ENCODE measurements at regions not wholly inside any gene's neighbourhood (a gene's known extent, or its start where the extent isn't known, plus 50 kb on each side); places are given as distances from the start of the nearest gene placed in this dataset.
"Not testable (repeated sequence)": the region's sequence is repeated elsewhere in the genome, so short reads cannot be mapped to it uniquely, and the experiment has no call there.

DNA sequence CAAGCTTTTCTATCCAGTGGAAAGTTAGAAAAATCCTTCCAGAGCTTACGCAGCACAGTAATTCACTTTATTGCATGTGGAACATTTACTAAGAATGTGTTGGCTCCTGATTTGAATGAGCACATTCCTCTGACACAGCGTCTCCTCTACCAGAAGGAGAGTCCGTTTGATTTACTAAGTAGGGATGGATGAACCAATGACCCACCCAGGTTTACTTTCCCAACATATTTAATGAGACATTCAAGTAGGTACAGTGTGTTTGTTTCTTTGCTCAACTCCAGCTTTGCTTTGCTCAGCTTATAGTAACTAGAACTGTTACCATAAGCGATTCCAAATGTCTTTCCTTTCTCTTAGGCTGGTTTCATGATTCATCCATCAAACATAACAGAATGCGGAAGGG lies 161.7 kb downstream of the SMARCA1 start:
- DNase-seq (ENCODE audit: low spot score): no peak

- DNase-seq (ENCODE audit: low spot score): peak; percentile 32
Observed at GRCh38 chrX:129360175-129360574, 163.1 kb downstream of the SMARCA1 start.

DNA sequence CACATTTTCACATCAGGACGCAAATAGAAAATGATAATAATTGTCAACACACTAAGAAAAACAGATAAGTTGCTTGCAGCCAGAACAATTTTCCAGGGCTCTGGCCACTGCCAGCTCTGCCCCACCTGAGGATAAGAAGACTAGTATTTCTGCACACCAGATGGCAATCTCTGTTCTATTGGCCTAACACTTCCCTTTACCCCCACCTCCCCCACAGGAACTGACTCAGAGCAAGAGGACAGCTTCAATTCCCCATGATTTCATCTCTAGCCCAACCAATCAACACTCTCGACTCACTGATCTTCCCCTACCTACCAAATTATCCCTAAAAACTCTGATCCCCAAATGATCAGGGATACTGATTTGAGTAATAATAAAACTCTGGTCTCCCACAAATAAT lies 164.0 kb downstream of the SMARCA1 start:
- no peak for DNase-seq (ENCODE audit: low spot score)

- DNase-seq (ENCODE audit: low spot score): not testable (repeated sequence)
Observed at GRCh38 chrX:129357428-129357827, 165.9 kb downstream of the SMARCA1 start.

DNA sequence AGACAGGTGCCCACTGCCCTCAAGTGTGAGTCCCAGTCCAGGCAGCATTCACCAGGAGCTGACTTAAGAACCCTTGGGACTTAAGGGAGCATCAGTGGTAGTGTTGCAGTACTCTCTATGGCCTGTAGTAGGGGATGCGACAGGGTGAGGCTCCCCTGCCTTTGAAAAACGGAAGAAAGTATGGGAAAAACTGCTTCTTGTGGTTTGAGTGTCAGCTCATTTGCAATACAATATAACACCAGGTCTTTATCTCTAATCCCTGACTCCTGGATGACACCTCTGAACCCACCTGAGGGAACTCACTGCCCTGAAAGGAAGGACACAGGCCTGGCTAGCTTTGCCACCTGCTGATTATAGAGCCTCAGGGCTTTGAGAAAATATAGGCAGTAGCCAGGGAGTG lies 176.0 kb downstream of the SMARCA1 start:
- DNase-seq (ENCODE audit: low spot score): no peak

GRCh38 chrX:129346574-129346973 lies 176.7 kb downstream of the SMARCA1 start:
- DNase-seq (ENCODE audit: low spot score): no peak

- DNase-seq (ENCODE audit: low spot score): peak; percentile 27
Observed at GRCh38 chrX:129337264-129337663, 186.0 kb downstream of the SMARCA1 start.

DNA sequence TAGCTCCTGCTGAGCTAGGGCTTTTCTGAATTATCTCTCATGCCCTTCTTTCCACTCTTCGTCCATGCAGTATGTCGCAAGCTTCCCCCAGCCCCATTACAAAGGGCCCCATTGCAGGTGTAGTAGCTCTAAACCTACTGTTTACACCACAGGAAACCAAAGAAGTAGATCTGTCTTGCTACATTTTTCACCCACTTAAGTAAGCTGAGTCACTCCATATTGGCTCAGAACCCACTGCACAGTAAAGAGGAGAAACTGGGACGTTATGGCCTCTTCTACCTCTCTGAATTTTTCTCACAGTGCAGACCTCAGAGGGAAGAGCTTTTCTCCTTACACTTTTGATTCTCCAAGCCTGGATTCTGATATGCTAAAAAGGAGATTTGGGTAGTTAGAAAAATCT lies 200.2 kb downstream of the SMARCA1 start:
- no peak for DNase-seq (ENCODE audit: low spot score)

DNA sequence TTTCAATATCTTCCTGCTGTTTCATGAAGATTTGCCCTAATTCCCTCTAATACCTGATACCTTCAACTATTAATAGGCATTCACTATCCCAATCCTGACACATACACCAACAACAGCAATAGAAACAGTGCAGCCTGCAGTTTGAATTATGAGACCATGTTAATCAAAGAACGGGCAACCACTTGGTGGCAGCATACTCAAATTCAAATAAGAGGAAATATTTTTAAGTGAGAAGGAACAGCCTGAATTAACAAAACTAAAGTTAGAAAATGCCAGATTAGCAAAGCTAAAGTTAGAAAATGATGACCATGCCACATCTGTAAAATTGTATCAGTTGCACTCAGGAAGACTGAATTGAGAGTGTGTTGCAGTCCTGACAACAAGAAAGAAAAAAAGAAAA lies 204.9 kb downstream of the SMARCA1 start:
- DNase-seq (ENCODE audit: low spot score): peak; percentile 12

- no peak for DNase-seq (ENCODE audit: low spot score)
Observed at GRCh38 chrX:129316461-129316860, 206.8 kb downstream of the SMARCA1 start.

DNA sequence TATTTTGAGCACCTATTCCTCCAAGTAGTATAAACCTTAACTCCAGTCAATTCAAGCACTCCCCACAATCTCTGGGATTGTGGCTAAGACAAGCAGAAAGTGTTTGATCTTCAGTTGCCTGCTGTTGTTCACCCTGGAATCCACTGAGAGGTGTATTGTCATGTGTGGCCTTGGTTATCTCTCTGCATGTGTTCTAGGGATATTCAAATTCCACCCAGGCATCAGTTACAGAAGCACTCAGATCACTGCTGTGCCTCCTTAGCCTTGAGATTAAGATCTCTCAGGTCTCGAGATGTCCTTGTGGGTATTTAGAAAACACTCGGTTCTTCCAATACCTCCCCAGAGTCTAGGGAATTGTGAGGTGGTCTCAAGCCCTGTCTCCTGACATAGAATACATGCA lies 213.3 kb downstream of the SMARCA1 start:
- DNase-seq (ENCODE audit: low spot score): no peak

- no peak for DNase-seq (ENCODE audit: low spot score)
Observed at GRCh38 chrX:129262912-129263311, 260.4 kb downstream of the SMARCA1 start.

DNA sequence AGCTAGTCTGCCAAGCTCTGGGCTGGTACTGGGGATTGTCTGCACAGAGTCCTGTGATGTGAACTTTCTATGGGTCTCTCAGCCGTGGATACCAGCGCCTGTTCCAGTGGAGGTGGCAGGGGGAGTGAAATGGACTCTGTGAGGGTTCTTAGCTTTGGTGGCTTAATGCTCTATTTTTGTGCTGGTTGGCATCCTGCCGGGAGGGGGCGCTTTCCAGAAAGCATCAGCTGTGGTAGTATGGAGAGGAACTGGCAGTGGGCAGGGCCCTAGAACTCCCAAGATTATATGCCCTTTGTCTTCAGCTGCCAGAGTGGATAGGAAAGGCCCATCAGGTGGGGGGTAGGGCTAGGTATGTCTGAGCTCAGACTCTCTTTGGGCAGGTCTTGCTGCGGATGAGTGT lies 267.8 kb downstream of the SMARCA1 start:
- not testable (repeated sequence) for DNase-seq (ENCODE audit: low spot score)

DNA sequence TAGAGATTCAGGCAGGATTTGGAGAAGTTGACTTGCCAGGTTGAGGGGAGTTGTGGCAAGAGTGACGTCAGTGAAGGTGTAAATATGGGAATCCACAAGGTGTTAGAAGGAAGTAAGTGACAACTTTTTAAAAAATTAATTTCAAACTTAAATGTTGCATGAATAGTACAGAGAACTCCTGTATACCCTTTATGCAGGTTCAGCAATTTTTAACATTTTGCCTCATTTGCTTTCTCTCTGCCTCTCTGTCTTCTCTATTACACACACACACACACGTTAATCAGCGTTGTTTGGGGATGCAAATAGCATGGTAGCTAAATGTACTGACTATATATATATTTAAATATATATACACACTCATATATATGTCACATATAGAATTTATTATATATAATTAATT lies 273.7 kb downstream of the SMARCA1 start:
- no peak for DNase-seq (ENCODE audit: low spot score)

GRCh38 chrX:129247642-129248041 lies 275.6 kb downstream of the SMARCA1 start:
- DNase-seq (ENCODE audit: low spot score): no peak

GRCh38 chrX:129239371-129239770 lies 283.9 kb downstream of the SMARCA1 start:
- DNase-seq (ENCODE audit: low spot score): no peak

DNA sequence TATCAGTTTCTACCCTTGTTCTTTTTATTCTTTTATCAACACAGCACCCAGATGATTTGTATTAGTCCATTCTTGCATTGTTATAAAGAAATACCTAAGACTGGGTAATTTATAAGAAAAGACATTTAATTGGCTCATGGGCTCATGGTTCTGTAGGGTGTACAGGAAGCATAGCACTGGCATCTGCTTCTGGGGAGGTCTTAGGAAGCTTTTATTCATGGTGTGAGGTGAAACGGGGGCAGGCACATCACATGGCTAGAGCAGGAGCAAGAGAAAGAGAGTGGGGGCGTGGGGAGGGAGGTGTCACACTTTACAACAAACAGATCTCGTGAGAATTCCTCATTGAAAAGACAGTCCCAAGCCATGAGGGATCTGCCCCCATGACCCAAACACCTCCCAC lies 285.3 kb downstream of the SMARCA1 start:
- no peak for DNase-seq (ENCODE audit: low spot score)

DNA sequence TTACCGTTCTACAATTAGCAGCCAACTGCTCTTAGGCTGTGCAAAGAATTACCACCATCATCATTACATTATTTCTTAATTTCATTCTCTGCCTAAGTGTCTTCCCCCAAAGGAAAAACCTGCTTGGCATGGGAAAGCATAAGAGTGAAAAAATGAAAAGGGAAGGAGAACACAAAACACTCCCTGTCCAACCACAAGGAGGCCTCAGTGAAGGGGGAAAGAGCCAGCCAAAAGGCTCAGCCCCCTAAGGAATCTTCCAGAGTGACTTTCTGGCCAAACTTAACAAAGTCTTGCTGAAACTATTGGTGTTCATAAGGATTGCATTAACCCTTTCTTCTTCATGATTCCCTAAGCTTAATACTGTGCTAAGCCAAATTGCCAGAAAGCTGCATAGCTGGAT lies 287.4 kb downstream of the SMARCA1 start:
- no peak for DNase-seq (ENCODE audit: low spot score)

DNA sequence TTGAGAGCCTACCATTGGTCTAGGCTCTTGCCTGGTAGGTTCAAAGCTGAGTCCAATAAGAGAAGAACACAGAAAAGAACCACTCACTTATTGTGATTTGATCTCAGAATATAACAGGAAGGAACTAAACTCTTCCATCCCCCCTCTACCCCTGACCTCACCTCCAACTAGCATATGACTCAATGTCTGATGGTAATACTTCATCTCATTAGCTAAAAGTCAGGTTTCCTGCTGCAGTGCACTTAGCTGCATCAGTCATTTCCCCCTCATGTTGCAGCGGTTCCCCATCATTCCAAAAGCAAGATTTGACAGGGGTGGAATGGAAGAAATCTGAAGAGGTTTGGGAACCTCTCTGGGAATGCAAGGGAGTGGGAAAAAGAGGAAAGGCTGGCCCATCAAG lies 289.5 kb downstream of the SMARCA1 start:
- no peak for DNase-seq (ENCODE audit: low spot score)

- DNase-seq (ENCODE audit: low spot score): no peak
Observed at GRCh38 chrX:129230850-129231512, 292.3 kb downstream of the SMARCA1 start.

DNA sequence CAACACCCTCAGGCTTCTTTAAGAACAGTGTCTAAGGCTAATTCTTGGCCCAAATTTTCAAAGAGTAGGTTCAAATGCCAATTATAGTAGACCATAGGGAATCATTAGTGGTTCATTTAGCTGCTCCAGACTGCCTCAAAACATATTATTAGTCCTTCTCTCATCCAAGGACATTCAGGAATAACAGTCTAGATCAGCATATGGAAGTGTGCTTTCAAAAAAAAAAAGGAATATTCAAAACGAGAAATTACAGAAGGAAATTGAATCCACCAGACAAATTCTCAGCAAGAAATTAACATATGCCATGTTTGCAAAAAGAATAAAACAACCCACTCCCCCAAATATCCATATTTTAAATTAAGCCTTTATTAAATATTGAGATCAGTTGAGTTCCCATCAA lies 293.1 kb downstream of the SMARCA1 start:
- DNase-seq (ENCODE audit: low spot score): no peak

DNA sequence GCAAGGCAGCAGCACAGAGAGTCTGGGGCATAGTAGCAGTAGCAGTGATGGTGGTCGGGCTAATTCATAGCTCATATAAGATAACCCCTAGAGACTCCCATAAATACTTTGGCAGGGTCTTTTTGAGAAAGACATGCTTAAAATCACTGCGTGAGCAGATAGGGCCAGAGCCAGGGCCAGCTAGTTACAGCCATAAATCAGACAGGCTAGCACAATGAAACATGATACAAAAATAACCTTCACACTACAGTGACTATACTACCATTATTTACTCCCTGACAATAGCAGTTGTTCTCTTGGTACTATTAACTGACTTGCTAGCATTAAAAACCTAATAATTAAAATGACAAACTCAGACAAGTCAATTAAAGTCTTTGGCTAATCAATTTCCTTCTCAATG lies 295.9 kb downstream of the SMARCA1 start:
- no peak for DNase-seq (ENCODE audit: low spot score)

- peak; percentile 44 for DNase-seq (ENCODE audit: low spot score)
Observed at GRCh38 chrX:129193357-129193756, 329.9 kb downstream of the SMARCA1 start.

DNA sequence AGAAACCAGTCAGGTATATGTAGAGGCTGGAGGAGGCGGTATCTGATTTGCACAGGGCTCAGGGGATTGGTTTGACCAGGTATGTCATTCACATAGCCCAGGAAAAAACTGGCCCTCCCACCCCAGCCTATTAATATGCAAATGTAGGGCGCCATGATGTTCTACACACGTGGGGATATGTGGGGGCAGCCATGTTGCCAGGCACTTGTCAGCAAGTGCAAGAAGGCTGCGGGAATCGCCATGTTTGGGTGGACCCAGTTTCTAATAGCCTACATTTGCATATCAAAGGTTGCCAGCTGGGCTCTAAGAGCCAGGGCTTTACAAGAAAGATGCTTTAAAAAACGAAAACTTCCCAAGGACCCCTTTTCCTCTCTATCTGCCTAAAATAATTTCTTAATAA lies 335.1 kb downstream of the SMARCA1 start:
- no peak for DNase-seq (ENCODE audit: low spot score)
